GM19328 (cell line): ENCODE measurements at regions not wholly inside any gene's neighbourhood (a gene's known extent, or its start where the extent isn't known, plus 50 kb on each side); places are given as distances from the start of the nearest gene placed in this dataset.
"Not testable (repeated sequence)": the region's sequence is repeated elsewhere in the genome, so short reads cannot be mapped to it uniquely, and the experiment has no call there.

Experiments used
- ATAC-seq: cut with Tn5 transposase; IDR thresholded peaks from one replicate; pipeline ENCODE4 v1.9.1; 2021; ENCODE audit warnings: mild to moderate bottlenecking, moderate library complexity; ENCODE audit not compliant: unreplicated experiment

- no peak for ATAC-seq
These were observed 129.8 kb downstream of the SEC23A start for GRCh38 chr14:38973083-38973700.

- ATAC-seq, result no peak
These were observed 130.5 kb downstream of the SEC23A start for GRCh38 chr14:38972511-38972910.

GRCh38 chr14:38971258-38971921 is 131.6 kb downstream of the SEC23A start:
- ATAC-seq, result no peak

- no peak for ATAC-seq
These were observed 138.4 kb downstream of the SEC23A start for GRCh38 chr14:38964630-38965029.

- no peak for ATAC-seq
These were observed 142.0 kb downstream of the SEC23A start for GRCh38 chr14:38960946-38961531.

- ATAC-seq, result no peak
These were observed 144.0 kb downstream of the SEC23A start for GRCh38 chr14:38959021-38959420.

- ATAC-seq, result no peak
These were observed 144.4 kb downstream of the SEC23A start for GRCh38 chr14:38958589-38958988.

GRCh38 chr14:38951451-38951850 is 151.6 kb downstream of the SEC23A start:
- ATAC-seq, result no peak

GRCh38 chr14:38950676-38951075 is 152.4 kb downstream of the SEC23A start:
- no peak for ATAC-seq

GRCh38 chr14:38948576-38948975 is 154.5 kb downstream of the SEC23A start:
- ATAC-seq, result no peak

GRCh38 chr14:38948171-38948570 is 154.9 kb downstream of the SEC23A start:
- ATAC-seq, result no peak

- ATAC-seq, result no peak
These were observed 155.7 kb downstream of the SEC23A start for GRCh38 chr14:38947343-38947742.

- no peak for ATAC-seq
These were observed 158.3 kb downstream of the SEC23A start for GRCh38 chr14:38944691-38945090.

GRCh38 chr14:38941488-38941887 is 161.5 kb downstream of the SEC23A start:
- ATAC-seq, result no peak

- not testable (repeated sequence) for ATAC-seq
These were observed 170.4 kb downstream of the SEC23A start for GRCh38 chr14:38932653-38933000.

GRCh38 chr14:38931969-38932652 is 170.9 kb downstream of the SEC23A start:
- no peak for ATAC-seq

GRCh38 chr14:38930898-38931297 is 172.1 kb downstream of the SEC23A start:
- ATAC-seq, result no peak

- ATAC-seq, result no peak
These were observed 173.0 kb downstream of the SEC23A start for GRCh38 chr14:38930022-38930421.

- no peak for ATAC-seq
These were observed 173.6 kb downstream of the SEC23A start for GRCh38 chr14:38929416-38929815.

GRCh38 chr14:38921893-38922292 is 181.1 kb downstream of the SEC23A start:
- not testable (repeated sequence) for ATAC-seq

- no peak for ATAC-seq
These were observed 187.9 kb downstream of the SEC23A start for GRCh38 chr14:38915125-38915524.

- no peak for ATAC-seq
These were observed 192.9 kb downstream of the SEC23A start for GRCh38 chr14:38910092-38910491.
